Type B pancreatic cell (in vitro differentiated cells): ENCODE measurements at regions not wholly inside any gene's neighbourhood (a gene's known extent, or its start where the extent isn't known, plus 50 kb on each side); places are given as distances from the start of the nearest gene placed in this dataset.
"Not testable (repeated sequence)": the region's sequence is repeated elsewhere in the genome, so short reads cannot be mapped to it uniquely, and the experiment has no call there.

Source experiments
- DNase-seq: peaks from one replicate; pipeline ENCODE4 v3.0.0; 2021; ENCODE audit warnings: mixed read lengths; ENCODE audit not compliant: unreplicated experiment; ENCODE audit errors: extremely low spot score
- H3K27ac Mint-ChIP-seq: 2 replicates; pipeline ENCODE4 v1.8.0; 2021; ENCODE audit warnings: mild to moderate bottlenecking, mixed read lengths
- H3K27me3 Mint-ChIP-seq: 2 replicates; pipeline ENCODE4 v1.8.0; 2021; ENCODE audit warnings: mixed read lengths
- H3K36me3 Mint-ChIP-seq: 2 replicates; pipeline ENCODE4 v1.8.0; 2021; ENCODE audit warnings: mixed read lengths
- H3K4me1 Mint-ChIP-seq: one replicate; pipeline ENCODE4 v1.8.0; 2021; ENCODE audit warnings: mixed read lengths; ENCODE audit not compliant: unreplicated experiment
- H3K4me3 Mint-ChIP-seq: 2 replicates; pipeline ENCODE4 v1.8.0; 2021; ENCODE audit warnings: mild to moderate bottlenecking, mixed read lengths
- H3K9me3 Mint-ChIP-seq: 2 replicates; pipeline ENCODE4 v1.8.0; 2021; ENCODE audit warnings: mixed read lengths
- CTCF ChIP-seq: fragments of 200-600 bp; sonication (generic); conservative IDR thresholded peaks from 2 replicates; pipeline ENCODE4 v1.5.0; 2021; ENCODE audit warnings: antibody characterized with exemption, mild to moderate bottlenecking

GRCh38 chr1:104266612-104267011 is 516.9 kb downstream of the AMY1C start:
- Mint-ChIP-seq H3K4me3 (no peak overlapping the region), H3K36me3 (no peaks in the 10 kb centered on the region), H3K27ac (no peak overlapping the region), H3K9me3 (no peaks in the 10 kb centered on the region), H3K27me3 (no peaks in the 10 kb centered on the region), H3K4me1 (no peaks in the 10 kb centered on the region)
- DNase-seq: no peak
- TF ChIP-seq CTCF: no peak

- H3K9me3 Mint-ChIP-seq, H3K4me3 Mint-ChIP-seq, DNase-seq, H3K36me3 Mint-ChIP-seq, H3K4me1 Mint-ChIP-seq, H3K27me3 Mint-ChIP-seq, H3K27ac Mint-ChIP-seq: not testable (repeated sequence)
Measured at GRCh38 chr1:104288322-104288721, 538.6 kb downstream of the AMY1C start.

- no peaks in the 10 kb centered on the region for H3K9me3 Mint-ChIP-seq
- no peak for TF ChIP-seq CTCF
- H3K27me3 Mint-ChIP-seq: no peaks in the 10 kb centered on the region
- no peak overlapping the region for H3K4me3 Mint-ChIP-seq
- DNase-seq: no peak
- no peak overlapping the region for H3K27ac Mint-ChIP-seq
- H3K36me3 Mint-ChIP-seq: no peaks in the 10 kb centered on the region
- no peaks in the 10 kb centered on the region for H3K4me1 Mint-ChIP-seq
Measured at GRCh38 chr1:104291156-104291555, 541.5 kb downstream of the AMY1C start.

GRCh38 chr1:104294259-104294658 is 544.6 kb downstream of the AMY1C start:
- H3K27ac Mint-ChIP-seq: no peak overlapping the region
- TF ChIP-seq CTCF: no peak
- no peaks in the 10 kb centered on the region for H3K27me3 Mint-ChIP-seq
- no peaks in the 10 kb centered on the region for H3K9me3 Mint-ChIP-seq
- no peaks in the 10 kb centered on the region for H3K4me1 Mint-ChIP-seq
- H3K4me3 Mint-ChIP-seq: no peak overlapping the region
- no peak for DNase-seq
- H3K36me3 Mint-ChIP-seq: no peaks in the 10 kb centered on the region

- H3K27ac Mint-ChIP-seq: no peak overlapping the region
- H3K9me3 Mint-ChIP-seq: no peaks in the 10 kb centered on the region
Measured at GRCh38 chr1:104295511-104295910, 545.8 kb downstream of the AMY1C start.

GRCh38 chr1:104309673-104310072 is 560.0 kb downstream of the AMY1C start:
- Mint-ChIP-seq H3K9me3 (no peaks in the 10 kb centered on the region), H3K36me3 (no peaks in the 10 kb centered on the region), H3K27ac (no peak overlapping the region), H3K27me3 (peaks cover 5% of the 10 kb centered on the region), H3K4me1 (no peaks in the 10 kb centered on the region), H3K4me3 (no peak overlapping the region)
- DNase-seq: no peak
- no peak for TF ChIP-seq CTCF

More at GRCh38 chr1:104295511-104295910, 545.8 kb downstream of the AMY1C start:
- no peaks in the 10 kb centered on the region for H3K4me1 Mint-ChIP-seq
- H3K36me3 Mint-ChIP-seq: no peaks in the 10 kb centered on the region
- H3K27me3 Mint-ChIP-seq: no peaks in the 10 kb centered on the region
- H3K4me3 Mint-ChIP-seq: no peak overlapping the region
- TF ChIP-seq CTCF: no peak
- DNase-seq: no peak
